GM10266 (cell line): ENCODE measurements at regions not wholly inside any gene's neighbourhood (a gene's known extent, or its start where the extent isn't known, plus 50 kb on each side); places are given as distances from the start of the nearest gene placed in this dataset.

Experiments used
- DNase-seq: peaks from one replicate; pipeline ENCODE4 v3.0.0; 2012; ENCODE audit errors: extremely low spot score
- TF ChIP-seq, protein P1 (sequence below): IDR thresholded peaks from 2 replicates; pipeline ENCODE4 v1.5.1; 2012; ENCODE audit warnings: mild to moderate bottlenecking, low read depth; ENCODE audit not compliant: control insufficient read depth, insufficient read depth; ENCODE audit errors: missing control alignments

DNA sequence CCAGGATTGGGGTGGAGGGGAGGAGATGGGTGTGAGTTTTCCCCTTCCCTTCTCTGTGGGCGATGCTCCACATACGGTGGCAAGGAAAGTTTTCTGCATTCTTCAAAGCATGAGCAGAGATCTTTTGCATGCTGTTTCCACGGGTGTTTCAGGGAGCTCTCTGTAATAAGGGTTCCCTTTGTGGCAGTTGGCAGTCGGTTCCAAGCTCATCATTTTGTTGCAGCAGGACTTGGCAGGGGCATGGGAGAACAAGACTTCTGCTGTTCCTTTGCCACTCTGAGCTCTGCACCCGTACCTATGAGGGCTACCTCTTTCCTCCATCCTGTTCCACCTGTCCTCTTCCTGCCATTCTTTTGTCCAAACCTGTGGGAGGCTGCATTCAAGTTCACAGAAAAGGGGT is 71.3 kb upstream of the SPRED2 start:
- TF ChIP-seq, protein P1, sequence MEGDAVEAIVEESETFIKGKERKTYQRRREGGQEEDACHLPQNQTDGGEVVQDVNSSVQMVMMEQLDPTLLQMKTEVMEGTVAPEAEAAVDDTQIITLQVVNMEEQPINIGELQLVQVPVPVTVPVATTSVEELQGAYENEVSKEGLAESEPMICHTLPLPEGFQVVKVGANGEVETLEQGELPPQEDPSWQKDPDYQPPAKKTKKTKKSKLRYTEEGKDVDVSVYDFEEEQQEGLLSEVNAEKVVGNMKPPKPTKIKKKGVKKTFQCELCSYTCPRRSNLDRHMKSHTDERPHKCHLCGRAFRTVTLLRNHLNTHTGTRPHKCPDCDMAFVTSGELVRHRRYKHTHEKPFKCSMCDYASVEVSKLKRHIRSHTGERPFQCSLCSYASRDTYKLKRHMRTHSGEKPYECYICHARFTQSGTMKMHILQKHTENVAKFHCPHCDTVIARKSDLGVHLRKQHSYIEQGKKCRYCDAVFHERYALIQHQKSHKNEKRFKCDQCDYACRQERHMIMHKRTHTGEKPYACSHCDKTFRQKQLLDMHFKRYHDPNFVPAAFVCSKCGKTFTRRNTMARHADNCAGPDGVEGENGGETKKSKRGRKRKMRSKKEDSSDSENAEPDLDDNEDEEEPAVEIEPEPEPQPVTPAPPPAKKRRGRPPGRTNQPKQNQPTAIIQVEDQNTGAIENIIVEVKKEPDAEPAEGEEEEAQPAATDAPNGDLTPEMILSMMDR = no peak
- no peak for DNase-seq

DNA sequence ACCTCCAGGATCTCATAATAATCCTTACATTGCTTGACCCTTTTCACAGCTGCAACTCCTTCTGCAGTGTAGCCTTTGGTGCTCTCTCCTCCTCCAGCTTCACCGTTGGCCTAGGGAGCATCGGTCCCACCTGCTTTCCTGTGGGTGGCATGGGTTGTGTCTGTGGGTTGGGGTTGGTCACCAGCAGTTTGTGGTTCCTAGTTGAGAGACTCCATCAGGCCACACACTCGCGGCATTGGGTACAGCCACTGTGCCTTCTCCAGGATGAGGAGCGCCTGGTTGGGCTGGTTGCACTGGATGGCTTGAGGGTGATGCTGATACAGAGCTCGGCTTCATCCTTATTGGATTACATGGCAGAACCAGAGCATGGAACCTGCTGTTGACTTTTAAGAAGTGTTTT is 69.4 kb upstream of the SPRED2 start:
- TF ChIP-seq, protein P1 = no peak
- DNase-seq = no peak

DNA sequence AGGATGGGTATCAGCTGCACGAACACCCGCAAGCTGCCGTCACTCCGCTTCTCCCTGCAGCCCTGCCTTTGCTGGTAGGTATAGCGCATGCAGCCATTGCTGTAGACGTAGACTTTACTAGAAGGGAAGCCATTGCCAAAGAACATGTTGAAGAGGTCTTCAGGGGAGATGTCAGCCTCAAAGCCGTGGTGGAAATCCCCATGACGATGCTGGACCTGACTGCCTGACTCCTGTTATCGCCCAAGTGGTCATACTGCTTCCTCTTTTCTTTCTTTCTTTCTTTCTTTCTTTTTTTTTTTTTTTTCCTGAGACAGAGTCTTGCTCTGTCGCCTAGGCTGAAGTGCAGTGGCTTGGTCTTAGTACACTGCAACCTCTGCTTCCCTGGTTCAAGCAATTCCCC is 68.7 kb upstream of the SPRED2 start:
- TF ChIP-seq, protein P1 = no peak
- DNase-seq = peak; percentile 32

DNA sequence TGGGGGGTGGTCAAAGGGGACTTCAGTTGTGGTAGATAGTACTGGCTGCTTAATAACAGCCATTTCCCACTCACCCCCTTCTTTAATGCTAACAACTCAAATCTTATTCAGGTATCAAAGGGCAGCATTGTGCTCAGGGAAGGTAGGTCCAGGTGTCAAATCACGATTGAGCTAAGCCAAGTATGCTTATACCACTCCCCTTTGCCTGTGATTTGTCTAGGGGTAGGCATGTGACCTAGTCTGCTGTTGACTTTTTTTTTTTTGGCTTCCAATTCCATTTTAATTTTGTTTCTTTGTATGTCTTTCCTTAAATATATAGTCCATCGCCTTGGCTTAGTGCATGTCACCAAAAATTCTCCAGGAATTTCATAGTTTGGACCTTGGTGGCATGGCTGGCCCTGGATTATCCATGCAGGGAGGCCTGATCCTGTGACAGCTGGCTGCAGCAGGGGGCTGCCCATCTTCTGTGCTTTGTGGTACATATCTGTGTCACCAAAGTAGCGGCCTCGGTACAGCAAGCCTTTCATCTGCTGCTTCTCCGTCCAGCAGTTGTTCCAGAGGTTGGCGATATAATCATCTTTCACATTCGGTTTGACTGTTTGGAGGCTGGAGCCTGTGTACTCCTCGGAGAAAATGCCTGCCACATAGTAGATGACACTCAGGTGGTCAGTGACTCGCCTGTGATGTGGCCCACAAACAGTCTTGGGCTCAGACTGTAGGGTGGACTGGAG is 68.1 kb upstream of the SPRED2 start:
- TF ChIP-seq, protein P1 = no peak
- no peak for DNase-seq

DNA sequence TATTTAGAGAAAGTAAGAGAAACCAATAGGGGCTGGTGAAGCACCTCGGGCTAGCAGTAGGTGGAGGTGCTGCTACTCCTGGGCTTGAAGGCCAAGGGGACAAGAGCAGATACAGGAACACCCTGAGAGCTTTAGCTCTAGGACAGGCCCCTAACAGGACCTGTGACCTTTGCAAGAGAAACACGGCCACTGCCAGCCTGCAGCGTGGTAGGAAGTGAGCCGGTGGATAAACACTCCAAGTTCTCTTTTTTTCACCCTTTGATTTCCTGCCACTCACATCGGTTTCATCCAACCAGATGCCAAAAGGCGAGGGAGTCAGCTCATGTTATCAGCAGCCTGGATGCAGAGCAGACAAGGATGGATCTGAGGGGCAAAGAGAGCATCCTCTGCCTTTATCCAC is 66.8 kb upstream of the SPRED2 start:
- DNase-seq = no peak
- TF ChIP-seq, protein P1 = no peak

DNA sequence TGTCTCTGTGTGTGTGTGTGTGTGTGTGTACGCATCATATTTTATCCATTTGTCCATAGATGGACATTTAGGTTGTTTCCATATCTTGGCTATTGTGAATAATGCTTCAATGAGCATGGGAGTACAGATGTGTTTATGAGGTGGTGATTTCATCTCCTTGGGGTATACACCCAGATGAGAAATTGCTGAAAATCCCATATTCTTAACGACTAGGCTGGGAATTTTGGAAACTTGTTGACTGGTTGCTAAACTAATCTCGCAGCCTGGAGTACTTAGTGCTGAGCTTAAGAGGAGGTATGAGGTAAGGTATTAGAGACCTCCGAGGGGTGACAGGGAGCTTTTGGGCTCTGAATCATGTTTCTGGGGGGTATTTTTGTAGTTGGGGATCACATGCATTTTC is 66.0 kb upstream of the SPRED2 start:
- DNase-seq = no peak
- TF ChIP-seq, protein P1 = no peak

DNA sequence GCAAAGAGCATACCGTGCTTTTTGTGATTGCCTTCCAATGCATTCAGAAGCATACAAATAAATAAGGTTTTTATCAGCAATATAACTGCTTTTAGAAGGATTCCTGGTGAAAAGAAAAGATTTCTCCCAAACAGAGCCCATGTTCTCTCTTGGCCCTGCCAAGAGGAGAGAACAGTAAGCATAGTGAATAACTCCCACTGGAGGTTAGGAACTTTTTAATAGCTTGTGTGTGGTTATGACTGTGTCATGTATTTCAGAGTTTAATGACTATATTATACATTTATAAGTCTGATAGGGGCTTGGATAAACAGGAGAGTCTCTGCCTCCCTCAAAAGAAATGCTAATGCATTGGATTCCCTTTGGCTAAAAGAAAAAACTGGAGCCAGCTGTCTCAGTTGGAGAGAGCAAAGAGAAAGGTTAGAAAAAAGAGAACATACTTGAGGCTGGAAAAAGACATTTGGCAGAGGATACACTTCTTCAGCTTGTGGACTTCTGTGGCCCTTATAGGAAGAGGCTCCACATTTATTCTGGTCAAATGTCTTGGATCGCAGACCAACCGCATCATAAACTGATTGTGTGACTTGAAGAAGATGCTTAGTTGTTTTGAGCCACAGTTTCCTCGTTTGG is 63.0 kb upstream of the SPRED2 start:
- no peak for DNase-seq
- TF ChIP-seq, protein P1 = no peak
